Inferior parietal cortex (tissue), 1 donor: ENCODE measurements at regions not wholly inside any gene's neighbourhood (a gene's known extent, or its start where the extent isn't known, plus 50 kb on each side); places are given as distances from the start of the nearest gene placed in this dataset.

Source experiments
- DNase-seq: peaks from one replicate; pipeline ENCODE4 v3.0.0-alpha.2; 2016; ENCODE audit errors: extremely low spot score

DNA sequence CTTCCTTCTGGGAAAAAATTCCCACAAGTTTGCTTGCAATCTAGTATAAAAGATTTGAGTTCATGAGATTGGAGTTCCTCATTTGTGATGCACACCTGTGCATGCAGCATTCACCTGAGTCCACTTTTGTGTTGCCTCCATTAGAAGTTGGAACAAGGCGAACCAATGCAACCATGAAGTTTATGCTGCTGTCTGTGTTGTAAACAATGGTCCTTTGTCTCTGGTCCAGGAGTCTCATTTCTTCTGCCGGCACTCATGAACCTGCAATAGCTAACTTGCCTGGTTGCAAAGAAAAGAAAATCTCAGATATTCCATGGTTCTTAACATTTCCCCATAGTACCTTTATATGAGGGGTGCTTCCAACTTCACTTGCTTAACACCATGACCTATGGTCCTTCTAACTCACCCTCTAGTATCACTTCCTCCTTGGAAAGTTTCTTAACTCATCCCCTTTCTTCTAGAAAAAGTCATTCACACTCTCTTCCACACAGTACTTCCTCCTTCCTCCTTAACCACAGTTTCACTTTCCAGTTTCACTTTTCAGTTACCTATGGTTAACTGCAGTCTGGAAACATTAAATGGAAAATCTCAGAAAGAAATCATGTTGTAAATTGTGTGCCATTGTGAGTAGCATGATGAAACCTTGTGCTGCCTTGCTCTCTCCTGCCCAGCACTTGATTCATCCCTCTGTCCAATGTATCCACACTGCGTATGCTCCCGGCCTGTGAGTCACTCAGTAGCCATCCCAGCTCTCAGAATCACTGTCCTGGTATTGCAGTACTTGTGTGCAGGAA, 128.8 kb upstream of the TRIB2 start:
- DNase-seq = peak; percentile 15

DNA sequence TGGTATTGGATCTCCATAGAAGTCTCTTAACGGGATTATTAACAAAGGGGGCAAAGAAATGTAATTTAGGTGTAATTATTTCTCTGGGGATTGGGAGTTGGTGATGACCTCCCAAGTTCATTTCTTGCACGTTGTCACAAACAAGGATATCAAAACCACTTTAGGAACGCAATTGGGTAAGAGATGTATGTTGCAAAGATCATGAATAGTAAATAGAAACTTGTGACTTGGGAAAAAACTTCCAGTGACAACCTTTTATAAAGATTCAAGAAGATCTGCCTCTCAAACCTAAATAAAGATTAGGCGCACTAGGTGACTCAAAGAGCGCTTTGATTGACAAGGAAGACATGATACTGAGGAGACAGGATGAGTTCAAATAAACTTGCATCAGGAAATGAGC, 127.8 kb upstream of the TRIB2 start:
- no peak for DNase-seq

DNA sequence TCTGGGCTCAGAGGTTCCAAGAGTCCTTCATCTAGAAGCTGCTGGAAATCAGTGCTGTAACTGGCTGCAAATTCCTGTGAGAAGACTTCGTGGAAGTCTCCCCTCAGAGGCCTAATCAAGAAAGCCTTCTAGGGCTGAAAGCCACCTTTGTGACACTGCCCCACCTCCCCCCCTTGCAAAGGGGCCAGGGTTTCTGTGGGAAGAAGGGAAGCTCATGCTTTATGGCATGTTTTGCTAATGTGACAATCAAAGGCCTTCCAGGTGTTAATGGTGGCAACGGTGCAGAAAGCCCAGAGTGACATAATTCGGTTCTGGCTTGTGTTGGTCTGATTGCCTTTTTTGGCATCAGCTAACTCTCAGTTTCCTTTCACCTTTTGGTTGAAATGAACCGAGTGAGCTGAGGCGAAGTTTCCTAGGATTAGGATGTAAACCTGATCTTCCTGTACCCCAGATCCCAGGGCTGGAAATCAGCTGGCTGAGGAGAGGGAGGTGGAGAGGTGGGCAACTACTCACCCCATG, 126.9 kb upstream of the TRIB2 start:
- DNase-seq = no peak

DNA sequence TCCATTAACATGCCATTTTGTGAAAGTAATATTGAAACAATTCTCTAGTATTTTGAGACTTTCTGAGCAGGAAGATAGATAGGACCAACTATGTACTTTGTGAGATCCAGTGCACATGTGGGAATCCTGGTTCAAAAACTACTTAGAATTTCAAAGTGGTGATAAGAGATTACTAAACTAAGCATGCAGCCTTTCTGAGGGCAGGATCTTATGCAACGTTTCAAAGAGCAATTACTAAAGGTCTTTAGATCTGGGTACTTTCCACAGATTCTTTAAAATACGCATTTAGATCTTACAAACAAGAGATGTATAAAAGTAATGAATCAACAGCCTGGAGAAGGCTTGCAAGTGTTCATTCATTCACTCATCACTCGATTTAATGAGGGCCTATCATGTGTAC, 124.4 kb upstream of the TRIB2 start:
- no peak for DNase-seq

DNA sequence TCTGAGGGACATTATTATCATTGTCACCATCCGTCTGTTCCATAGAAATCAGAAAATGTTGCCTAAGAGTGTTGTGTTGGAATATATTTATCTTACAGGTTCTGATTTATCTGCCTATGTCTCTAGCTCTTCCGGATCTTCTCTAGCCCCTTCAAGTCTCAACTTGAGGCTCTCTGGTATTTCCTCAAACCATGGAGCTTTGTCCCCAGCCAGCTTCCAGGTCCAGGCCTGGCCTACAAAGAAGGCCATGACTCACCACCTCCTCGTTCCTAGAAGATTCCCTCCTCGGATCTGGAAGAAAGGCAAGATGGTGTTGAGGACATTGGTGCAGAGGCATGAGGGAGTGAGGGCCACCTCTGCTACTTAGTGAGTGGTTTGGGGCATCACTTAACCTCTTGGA, 122.1 kb upstream of the TRIB2 start:
- DNase-seq = no peak

DNA sequence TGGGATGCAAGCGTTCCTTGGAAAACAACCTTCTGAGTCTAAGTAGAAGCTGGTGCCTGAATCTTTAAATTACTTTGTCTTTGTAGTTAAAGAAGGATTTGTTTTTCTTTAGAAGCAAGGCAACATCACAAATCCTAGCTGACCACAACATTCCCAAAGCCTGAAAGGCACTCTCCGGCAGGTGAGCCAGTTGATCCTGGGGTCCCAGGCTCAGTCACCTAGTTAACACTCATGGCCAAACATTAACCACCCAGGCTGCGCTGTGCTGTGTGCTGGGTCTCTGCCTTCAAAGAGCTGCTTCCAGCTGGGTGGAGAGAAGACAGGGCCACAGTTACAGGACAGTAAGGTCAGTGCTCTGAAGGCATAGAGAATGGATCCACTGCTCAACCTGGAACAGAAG, 120.0 kb upstream of the TRIB2 start:
- no peak for DNase-seq

DNA sequence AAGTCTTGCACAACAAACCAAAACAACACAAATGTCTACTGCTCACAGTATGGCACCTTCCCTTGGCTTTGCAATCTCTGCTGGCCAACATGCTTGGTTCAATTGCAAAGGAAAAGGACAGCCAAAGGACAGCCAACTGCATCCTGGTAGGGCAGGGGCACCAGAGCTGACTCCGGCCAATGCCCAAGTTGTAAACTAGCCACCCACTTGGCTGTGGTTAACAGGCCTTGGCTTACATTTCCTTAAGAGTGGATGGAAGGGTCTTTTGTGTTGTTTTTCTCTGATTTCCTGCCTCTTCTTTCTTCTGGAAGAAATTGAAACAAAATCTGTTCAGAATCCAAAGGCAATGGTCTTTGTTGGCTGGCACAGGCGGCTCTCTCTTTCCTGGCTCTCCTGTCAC, 119.1 kb upstream of the TRIB2 start:
- DNase-seq = peak; percentile 22

DNA sequence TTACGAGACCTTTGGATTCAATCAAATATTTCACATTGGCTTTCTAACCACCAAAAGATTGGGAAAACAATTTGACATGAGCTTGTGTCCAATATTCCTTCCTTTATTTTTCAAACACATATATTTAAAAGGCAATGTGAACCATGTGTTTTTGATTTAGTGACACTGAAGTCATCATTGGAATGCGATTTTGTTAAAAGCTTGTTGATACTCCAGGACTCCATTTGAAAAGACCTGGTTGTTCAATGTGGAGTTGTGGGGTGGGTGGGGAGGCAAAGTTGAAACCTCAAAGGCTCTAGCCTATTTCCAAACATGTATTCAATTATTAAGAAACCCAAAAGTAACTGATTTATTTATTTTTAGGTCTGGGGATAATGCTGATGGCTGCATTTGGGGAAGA, 114.1 kb upstream of the TRIB2 start:
- no peak for DNase-seq

DNA sequence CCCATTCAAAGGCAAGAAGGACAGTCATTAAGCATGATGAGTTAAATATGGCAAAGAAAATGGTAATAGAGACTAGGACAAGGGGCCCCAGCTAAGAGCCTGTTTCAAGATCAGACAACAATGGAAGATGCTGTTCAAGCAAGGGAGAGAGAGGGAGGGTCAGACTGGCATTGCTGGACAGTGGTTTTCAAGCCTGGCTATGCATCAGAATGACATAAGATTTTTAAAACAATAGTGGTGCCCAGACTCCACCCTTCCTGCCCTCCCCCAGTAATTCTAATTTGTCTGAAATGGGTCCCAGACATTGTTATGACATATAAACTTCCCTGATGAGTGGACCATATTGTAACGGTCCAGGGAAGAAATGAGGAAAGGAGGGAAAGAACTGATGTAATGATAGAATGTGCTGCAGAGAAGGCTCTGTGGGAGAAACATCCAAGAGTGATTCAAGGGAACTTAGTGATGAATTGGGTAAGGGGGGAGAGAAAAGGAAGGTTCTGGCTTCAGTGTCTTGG, 112.9 kb upstream of the TRIB2 start:
- DNase-seq = no peak

DNA sequence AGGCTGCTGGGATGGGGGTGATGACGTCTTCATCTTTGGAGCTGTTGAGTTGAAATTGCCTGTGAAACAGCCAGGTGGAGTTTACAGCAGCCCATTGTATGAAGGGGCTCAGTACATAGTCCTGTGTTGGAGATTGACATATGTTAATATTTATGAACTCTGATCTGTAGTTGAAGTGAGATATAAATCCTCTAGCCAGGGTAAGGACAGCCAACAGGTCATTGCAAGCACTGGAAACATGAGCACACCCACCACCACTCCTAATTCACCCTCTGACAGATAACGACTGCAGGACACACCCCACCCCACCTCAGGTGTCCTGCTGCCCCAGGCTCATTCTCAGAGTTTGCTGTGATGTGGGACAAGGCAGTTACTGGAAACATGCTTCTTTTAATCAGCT, 112.4 kb upstream of the TRIB2 start:
- DNase-seq = no peak

DNA sequence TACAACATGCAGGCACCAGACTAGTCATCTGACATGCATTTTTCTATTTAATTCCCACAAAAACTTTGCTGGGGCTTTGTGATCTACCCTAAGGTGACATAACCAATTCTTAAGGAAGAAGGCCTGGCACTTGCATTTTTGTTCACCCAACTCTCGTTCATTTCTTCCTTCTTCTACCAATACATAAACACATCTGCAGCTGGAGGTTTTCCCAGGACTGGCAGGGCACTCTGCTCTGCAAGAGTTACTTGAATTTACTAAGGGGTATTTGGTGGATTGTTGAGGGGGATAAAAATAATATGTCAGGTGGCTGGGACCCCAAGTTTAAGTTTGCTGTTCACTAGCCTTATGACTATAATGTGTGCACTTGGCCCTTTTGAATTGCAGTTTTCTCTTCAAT, 111.4 kb upstream of the TRIB2 start:
- DNase-seq = no peak

DNA sequence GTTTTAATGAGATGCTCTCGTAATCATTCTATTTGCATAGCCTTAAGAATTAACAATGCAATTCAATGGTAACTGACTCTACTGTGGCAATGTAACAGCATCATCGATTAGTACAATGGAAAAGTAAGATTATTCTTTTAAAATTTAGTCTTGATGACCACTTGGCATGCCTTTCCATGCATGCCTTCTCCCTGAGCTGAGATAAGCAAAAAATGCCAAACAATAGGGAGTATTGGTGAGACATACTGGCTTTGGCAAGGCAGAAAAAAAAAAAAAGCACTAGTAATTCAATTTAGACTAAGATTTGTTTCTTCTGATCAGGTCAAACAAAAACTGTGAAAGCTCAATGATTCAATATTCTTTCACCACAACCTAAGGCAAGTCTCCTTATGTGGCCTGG, 110.8 kb upstream of the TRIB2 start:
- no peak for DNase-seq

DNA sequence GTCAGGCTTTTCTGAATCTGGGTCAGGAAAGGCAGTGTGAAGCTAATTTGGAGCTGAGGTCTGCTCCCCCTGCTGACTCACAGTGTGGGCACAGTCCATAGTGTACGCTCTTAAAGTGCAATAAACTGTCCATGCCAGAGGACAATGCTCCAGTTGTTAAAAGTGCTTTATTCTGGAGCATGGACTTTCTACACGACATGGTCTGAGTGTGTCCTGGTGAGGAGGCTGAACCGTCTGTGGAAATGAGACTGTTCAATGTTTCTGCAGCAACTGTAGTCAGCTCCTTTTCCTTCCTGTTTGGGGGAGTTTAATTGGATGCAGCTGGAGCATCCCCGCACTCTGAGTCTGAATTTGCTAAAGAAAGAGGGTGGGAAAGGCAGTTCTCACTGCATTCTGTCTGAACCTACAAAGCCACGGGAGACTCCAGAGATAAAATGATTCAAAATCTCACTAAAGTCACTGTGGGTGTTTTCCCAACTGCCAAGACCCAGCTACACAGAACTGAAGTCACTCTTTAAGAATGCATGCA, 110.2 kb upstream of the TRIB2 start:
- no peak for DNase-seq

DNA sequence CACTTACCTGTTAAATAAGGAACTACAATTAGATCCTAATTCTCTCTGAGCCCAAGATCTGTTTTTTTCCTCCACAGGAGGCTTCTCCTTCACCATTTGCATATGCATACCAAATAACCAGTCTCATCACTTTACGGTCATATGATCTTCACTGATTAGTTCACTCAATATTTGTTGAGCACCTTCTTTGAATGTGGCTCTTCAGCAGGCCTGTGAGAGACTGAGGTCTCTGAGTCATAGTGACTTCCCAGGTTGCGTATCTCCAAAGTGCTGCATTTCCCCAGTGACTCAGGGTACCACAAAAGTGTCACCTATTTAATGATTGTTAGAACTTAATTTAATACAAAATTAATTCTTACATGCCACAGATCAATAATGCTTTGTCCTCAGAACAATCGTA, 108.8 kb upstream of the TRIB2 start:
- no peak for DNase-seq

DNA sequence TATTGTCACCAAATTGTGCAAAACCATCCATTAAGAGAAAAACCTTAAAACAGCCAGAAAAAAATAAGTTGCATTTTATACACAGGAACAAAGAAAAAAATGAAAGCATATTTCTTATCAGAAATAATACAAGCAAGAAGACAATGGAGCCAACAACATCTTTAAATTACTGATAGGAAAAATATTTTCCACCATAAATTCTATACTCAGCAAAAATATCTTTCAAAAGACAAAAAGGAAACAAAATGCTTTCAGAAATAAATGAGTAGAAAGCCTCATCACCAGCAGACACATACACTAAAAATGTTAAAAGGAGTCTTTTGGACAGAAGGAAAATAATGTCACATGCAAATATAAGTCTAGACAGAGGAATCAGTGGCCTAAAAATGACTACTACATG, 106.4 kb upstream of the TRIB2 start:
- DNase-seq = no peak

DNA sequence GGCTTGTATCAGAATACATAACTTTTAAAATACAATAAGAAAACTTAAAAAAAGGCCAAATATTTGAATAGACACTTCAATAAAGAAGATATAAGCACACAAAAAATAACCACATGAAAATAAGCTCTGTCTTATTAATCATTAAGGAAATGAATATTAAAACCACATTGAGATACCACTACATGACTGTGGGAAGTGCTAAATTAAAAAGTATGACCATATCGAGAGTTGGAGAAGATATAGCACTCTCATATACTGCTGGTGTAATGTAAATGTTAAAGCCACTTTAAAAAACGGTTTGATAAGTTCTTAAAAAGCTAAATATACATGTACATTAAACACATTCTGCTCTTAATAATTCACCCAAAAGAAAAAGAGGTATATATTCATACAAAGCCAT, 104.6 kb upstream of the TRIB2 start:
- DNase-seq = no peak

DNA sequence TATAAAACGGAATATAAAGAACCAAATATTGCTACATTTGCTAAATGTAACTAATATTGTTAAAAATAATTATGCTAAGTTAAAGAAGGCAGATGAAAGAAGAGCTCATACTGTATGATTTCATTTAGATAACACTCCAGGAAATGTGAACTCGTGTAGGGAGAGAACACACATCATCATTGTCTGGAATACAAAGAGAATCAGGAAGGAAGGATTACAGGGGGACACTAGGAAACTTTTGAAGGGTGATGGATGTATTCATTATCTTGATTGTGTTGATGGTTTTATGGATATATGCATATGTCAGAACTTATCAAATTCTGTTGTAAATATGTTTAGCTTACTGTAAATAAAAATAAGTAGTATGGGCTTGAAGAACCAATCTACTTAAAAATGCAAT, 104.1 kb upstream of the TRIB2 start:
- DNase-seq = no peak

DNA sequence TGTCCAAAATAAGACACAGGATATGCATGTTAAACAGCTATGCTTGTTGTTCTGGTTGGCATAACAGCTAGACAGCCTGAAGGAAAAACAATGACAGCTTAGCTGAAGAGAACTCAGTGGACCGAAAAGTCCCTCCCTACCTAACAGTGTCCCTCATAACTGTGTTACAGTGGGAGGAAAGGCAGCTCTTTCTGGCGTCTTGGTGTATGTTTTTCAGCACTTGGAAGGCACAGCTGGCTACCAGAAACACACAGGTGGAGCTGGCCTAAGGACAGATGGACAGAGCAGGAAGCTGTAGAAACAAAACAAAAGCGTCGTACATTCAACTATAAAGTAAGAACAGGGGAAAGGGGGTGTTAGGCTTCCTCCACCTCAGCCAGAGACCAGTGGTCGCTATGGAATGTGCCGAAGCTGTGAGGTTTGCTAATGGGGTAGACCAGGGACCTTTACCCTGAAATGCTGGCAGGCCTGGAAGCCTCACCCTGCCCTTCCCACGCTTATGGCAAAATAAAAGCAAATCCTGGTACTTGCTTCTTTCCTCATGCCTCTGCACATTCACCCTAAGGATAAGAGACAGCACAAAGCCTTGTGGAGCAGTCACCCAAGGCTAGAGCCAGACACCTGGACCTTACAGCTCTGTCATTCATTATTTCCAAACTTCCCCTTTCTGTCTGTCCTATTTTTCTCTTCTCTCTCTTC, 103.5 kb upstream of the TRIB2 start:
- no peak for DNase-seq

DNA sequence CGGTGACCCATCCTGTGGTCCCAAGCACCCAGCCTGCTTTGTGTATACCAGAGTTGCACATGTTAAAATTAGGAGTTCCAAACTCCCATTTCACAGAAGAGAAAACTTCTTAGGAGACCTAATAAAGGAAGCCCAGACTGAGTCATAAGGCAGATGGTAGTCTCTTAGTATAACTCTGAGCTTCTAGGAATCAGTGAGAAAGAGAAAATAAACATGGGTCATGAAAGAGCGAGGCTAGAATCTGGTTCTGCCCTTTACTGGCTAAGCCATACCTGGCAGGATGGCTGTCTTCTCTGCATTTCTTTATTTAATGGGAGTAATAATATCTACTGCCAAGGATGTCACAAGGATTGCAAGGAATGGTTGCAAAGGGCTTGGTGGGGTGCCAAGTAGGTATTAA, 101.2 kb upstream of the TRIB2 start:
- no peak for DNase-seq

DNA sequence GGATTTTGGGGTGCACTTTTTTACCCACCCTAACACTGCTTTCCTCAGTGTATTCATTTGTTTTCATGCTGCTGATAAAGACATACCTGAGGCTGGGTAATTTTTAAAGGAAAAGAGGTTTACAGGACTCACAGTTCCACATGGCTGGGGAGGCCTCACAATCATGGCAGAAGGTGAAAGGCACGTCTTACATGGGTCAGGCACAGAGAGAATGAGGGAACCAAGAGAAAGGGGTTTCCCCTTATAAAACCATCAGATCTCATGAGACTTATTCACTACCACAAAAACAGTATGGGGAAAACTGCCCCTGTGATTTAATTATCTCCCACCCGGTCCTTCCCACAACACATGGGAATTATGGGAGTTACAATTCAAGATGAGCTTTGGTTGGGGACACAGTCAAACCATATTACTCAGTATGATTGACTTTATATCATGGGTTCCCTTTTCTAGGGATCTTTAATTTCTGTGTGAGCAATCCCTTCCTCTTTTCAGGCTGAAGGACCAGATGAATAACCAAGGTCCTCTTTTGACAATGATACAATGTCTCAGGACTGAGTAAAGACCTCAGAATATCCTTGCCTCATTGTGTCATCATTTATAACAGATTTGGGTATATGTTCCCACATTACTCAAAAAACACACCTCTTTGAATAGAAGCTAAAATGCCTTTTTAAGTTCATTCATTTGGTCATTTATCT, 100.1 kb upstream of the TRIB2 start:
- no peak for DNase-seq

DNA sequence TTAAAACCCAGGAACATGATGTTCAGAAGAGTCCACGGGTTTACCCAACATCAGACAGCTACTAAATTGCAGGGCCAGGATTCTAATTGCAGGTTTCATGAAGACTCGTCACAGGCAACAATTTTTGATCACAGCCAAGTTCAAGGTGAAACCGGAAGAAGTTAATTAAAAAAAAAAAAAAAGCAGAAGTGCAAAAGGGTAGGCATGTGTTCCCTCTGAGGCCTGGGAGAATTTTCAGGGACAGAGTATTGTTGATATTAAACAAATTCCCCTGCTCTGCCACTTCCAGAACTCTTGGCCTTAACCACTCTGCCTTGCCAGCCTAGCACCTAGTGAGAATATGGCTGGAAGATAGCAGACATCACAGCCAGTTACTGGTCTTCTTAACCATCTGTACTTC, 99.4 kb upstream of the TRIB2 start:
- no peak for DNase-seq

DNA sequence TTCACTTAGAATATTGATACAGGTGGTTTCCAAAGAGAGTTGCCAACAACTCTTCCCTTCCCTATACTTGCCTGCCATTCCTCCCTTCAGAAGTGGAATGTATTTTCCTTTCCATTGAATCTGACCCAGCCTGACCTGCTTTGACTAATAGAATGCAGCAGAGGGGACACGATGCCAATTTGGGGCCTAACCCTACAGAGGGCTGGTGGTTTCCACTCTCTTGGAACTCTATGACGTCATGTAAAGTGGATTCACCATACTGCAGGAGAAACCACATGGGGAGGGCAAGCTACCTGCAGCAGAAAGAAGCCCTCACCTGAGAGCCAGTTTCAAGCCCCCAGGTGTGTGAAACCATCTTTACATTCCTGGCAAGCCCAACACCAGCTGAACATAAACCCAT, 98.9 kb upstream of the TRIB2 start:
- no peak for DNase-seq
